Right forelimb (tissue), 1 donor: ENCODE measurements at regions not wholly inside any gene's neighbourhood (a gene's known extent, or its start where the extent isn't known, plus 50 kb on each side); places are given as distances from the start of the nearest gene placed in this dataset.

Experiments
- DNase-seq: peaks from one replicate; pipeline ENCODE4 v3.0.0-alpha.2; 2018

DNA sequence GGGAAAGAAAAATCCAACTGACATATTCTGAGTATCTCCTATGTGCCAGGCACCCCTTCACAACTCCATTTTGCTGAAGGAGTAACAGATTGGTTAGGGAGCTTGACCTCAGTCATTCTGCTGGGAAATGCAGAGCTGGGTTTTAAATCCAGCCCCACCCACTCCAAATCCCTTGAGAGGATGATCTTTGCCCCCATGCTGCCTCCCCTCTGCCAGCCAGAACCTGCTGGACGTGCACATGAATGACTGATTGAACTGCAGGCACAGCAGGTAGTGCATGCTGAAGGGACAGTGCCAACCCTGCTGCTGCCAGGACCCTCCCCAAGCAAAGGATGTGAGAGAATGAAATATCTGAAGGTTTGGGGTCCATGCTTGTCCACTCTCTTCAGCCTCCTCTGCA lies 340.9 kb downstream of the BUD13 start:
- DNase-seq = no peak

GRCh38 chr11:116428638-116428975 lies 344.2 kb downstream of the BUD13 start:
- no peak for DNase-seq

GRCh38 chr11:116427903-116428637 lies 344.7 kb downstream of the BUD13 start:
- no peak for DNase-seq

GRCh38 chr11:116427337-116427902 lies 345.4 kb downstream of the BUD13 start:
- no peak for DNase-seq

- no peak for DNase-seq
These were observed 346.0 kb downstream of the BUD13 start for GRCh38 chr11:116426761-116427160.

GRCh38 chr11:116424615-116425261 lies 348.0 kb downstream of the BUD13 start:
- no peak for DNase-seq

DNA sequence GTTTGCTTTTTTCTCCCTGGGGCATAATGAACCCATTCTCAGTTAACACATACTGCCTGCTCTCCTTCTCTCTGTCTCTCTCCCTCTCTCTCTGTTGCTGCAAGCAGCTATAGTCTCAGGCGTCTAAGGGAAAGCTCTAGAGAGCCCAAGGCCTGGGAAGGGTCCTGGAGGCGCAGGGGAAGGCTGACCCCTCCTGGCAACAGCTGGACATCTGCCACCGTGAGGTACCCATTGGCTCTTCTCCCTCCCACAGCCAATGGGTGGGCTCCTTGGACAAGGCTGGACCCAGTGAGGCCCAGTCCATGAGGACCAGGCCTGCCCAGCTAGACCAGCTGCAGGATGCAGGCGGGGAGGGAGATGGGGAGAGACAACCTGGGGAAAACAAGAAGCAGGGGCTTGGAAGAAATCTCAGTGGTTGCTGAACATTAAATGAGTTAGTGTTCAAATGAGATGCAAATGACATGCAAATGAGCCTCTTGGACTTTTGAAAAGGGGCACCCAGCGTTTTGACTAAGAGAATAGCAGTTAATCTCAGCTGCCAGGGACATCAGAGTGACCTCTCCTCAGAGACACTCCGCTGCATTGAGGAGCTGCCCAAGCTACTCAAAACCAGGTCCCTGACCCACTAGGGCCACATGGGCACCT lies 349.7 kb downstream of the BUD13 start:
- no peak for DNase-seq

- no peak for DNase-seq
These were observed 350.2 kb downstream of the BUD13 start for GRCh38 chr11:116422556-116422955.

DNA sequence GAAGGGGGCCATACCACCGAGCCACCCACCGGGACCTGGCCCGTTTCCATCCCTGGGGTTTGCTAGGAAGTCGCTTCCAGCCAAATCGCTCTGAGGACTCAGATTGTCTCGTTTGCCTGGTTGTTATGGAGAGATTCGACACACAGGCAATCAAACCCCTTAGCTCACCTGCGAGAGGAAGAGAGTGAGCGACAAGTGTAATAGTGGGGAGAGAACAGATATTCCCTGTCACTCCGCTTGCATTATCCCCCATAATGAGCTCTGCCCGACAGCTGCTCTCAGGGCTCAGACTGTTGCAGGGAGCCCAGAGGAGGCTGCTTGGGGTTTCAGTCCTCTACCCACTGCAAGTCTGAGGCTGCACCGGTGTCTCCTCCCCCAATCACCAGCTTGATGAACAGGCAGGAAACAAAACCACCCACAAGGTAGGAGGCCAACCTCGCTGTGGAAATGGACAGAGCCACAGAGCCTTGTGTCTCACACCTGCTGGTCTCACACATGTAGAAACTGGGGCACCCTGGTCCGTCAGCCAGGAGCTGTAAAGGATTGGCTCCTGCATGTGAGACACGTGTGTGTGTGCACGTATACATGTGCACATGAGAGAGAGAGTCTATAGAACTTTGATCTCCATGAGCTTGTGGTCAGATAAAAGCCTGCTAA lies 351.1 kb downstream of the BUD13 start:
- DNase-seq = no peak

- no peak for DNase-seq
These were observed 351.8 kb downstream of the BUD13 start for GRCh38 chr11:116420770-116421528.

GRCh38 chr11:116420030-116420429 lies 352.8 kb downstream of the BUD13 start:
- no peak for DNase-seq

DNA sequence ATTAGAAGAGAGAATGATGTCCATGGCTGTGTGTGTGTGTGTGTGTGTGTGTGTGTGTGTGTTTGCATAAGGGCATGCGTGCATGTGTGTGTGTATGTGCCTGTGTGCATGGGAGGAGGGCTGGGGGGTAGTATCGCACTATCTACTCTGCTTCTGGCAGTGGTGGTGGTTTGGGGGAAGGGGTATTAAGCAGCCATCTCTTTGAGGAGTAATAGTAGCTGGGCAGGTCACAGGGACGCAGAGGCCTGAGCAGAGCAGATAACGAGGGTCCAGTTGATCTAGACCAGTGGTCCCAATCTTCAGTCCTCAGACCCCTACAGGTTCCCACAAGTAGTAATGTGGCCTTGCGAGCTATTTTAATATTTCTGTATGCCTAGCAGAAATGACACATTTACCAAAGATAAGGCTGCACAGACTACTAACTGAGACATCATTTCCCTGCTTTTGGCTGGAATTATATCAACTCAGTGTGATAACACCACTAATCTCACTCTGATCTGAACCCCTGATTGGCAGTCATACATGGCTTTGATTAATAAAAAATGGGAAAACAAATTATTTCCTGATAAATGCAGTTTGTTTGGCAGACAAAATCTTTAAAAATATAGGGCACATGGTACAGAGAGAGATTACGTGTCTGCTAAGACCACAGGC lies 354.3 kb downstream of the BUD13 start:
- DNase-seq = no peak

DNA sequence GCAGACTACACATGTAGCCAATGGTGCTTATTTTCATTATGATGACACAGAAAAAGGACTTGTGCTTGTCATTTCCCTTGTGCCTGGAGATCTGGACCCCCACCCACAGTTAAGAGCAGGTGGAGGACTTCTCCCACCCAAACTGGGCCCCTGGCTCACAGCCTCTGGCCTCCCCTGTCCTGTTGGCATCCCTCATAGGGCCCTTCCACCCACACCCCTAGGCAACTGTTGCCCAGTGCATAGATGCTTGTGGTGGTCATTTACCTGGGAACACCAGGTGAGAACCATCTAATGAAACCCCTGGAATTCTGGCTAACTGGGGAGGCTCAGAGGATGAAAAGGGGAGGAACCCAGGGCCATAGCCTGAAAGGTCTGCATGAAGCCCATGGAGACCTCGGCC lies 355.9 kb downstream of the BUD13 start:
- no peak for DNase-seq

DNA sequence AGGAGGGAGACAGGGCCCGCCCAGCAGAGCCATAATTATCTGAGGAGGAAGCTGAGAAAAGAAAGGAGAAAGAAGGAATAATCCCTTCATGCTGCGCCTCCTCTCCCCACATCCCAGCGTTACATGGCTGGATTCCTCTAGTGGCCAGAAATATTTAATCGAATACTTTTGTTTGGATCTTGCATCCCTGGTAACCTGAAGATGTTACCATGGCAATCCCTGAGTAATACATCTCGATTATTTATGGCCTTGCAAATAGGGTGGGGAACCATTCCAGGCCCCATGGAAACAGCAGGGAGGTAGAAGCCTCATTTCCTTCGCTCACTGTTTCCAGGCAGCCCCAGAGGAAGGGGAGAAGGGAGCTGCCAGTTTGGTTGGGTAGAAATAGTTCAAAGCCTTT lies 357.7 kb downstream of the BUD13 start:
- DNase-seq = peak; percentile 56

- no peak for DNase-seq
These were observed 358.4 kb downstream of the BUD13 start for GRCh38 chr11:116414357-116414880.

- no peak for DNase-seq
These were observed 359.2 kb downstream of the BUD13 start for GRCh38 chr11:116413301-116414242.

DNA sequence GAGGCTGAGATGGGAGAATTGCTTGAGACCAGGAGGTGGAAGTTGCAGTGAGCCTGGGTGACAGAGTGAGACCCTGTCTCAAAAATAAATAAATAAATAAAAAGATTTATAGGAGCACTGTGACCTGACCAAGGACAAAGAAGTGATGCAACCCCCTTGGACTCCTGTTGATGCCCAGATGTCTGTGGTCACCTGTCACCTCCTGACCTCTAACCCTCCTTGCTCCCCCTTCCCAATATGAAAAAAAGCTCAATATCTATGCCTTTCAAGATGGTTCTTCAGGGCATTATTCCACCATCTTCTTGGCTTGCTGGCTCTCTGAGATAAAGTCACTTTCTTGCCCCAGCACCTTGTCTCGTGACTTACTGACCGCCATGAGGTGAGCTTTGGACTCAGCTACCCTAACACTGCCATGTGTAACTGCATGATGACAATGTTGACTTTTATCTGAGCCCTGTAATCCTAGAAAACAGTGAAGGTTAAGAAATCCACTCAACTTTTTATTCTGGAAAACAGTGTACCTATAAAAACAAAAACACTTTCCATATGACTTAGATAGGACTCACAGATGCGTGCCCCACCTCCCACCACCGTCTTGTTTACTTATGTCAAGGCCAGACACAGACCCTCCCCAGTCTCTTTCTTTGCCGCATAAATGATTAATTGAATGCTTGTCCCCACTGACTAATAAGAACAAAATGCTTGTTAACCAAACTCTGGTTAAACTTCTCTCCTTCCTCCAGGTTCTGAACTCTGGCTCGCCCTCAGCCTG lies 360.5 kb downstream of the BUD13 start:
- DNase-seq = no peak

DNA sequence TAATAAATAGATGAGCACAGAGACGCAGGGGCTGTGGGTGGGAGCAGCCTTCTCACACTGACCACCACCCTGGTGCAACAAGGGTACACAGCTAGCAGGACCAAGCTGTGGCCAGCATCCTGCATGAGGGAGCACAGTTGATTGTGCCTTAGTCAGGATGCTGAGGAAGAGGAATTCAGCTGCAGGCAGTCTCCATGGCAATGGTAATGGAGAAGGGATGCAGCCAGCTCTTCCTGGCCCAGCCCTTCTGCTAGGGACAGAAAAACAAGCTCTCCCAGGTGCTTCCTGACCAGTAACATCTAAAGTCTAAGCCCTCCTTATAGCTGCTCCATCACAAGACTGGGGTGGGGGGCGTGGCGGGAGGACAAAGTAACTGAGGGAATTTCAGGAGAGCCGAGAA lies 363.5 kb downstream of the BUD13 start:
- no peak for DNase-seq

DNA sequence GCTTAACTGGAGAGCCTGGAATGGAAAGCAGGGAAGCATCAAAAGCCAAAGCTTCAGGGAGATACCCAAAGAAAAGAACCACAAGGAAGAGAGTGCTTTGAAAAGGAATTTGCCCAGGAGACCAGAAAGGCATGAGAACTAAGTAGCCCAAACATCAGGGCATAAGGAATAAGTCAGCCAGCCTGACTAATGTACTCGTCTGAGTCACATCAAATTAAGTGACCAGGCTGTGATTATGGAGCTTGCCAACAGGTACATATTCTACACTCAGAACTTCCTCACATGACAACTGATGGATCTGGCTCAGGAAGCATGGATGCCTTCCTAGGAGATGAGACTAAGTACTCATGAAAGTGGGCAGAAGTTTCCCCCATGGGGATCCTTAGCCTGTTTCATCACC lies 366.7 kb downstream of the BUD13 start:
- DNase-seq = no peak

- DNase-seq = no peak
These were observed 368.4 kb downstream of the BUD13 start for GRCh38 chr11:116404462-116404798.
